ENCODE measurements at regions not wholly inside any gene's neighbourhood (a gene's known extent, or its start where the extent isn't known, plus 50 kb on each side); places are given as distances from the start of the nearest gene placed in this dataset.

DNA sequence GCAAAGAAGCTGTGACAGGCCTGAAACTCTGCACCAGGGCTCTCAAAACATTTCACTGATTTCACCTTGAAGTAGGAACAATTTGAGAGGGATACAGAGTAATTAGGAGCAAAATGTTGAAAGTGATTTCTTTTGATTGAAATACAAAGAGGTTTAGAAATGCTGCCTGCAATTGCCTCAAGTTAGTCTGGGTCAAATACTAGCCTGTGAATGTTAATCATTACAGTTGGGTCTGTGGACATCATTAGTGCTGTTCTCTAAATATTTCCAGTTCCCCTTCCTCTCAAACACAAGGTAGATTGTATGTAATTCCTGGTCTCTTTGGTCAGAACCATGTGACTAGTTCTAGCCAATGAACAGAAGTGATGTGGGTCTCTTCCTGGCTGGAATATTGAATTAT, 152.3 kb upstream of the TSC22D2 start:
- no peak for TF ChIP-seq ZFX (IDR thresholded peaks at IDR 0.05)
- TF ChIP-seq, protein P1, sequence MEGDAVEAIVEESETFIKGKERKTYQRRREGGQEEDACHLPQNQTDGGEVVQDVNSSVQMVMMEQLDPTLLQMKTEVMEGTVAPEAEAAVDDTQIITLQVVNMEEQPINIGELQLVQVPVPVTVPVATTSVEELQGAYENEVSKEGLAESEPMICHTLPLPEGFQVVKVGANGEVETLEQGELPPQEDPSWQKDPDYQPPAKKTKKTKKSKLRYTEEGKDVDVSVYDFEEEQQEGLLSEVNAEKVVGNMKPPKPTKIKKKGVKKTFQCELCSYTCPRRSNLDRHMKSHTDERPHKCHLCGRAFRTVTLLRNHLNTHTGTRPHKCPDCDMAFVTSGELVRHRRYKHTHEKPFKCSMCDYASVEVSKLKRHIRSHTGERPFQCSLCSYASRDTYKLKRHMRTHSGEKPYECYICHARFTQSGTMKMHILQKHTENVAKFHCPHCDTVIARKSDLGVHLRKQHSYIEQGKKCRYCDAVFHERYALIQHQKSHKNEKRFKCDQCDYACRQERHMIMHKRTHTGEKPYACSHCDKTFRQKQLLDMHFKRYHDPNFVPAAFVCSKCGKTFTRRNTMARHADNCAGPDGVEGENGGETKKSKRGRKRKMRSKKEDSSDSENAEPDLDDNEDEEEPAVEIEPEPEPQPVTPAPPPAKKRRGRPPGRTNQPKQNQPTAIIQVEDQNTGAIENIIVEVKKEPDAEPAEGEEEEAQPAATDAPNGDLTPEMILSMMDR (conservative IDR thresholded peaks at IDR 0.05) = no peak
- H3K27ac ChIP-seq = no peak overlapping the region

DNA sequence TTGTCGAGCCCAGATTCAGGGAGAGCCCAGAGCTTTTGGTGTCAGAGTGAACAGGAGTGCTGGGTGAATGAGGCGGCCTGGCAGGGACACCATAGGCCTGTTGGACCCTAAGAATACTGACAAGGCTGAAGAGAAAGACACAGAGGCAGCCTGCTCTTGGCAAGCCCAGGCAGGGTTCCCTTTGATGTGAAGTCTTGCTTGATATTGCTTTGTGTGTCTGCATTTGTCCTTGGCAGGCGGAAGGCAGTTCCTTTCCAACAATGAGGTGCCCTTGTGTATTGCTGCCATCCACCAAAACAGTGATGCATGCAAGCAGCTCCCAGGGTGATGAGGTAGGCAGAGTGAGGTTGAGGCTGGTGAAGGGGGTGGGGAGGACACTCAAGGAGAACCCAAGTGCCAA, 152.7 kb upstream of the TSC22D2 start:
- no peak overlapping the region for H3K27ac ChIP-seq
- TF ChIP-seq ZFX (IDR thresholded peaks at IDR 0.05) = no peak; the same call in 1 of the 2 replicates
- TF ChIP-seq, protein P1 (conservative IDR thresholded peaks at IDR 0.05) = no peak

DNA sequence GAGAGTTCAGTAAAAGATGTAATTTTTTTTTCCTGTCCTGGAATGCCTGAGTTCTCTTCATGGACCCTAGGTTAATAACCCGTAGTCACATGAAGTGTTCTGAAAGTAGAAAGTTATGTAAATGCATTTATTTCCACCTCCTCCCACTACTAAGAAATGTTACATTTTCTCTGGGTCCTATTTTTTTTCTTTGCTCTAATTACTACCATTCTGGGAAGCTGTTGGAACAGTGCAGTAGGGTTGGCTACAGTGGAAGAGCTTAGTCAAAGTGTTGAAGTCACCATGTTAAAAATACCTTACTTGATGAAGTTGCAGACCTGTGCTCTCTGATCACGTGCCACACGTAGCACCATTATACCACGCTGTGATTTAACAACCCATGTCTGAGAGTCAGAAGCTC, 153.8 kb upstream of the TSC22D2 start:
- no peak overlapping the region for H3K27ac ChIP-seq
- TF ChIP-seq, protein P1 (conservative IDR thresholded peaks at IDR 0.05) = no peak
- no peak for TF ChIP-seq ZFX (IDR thresholded peaks at IDR 0.05)

DNA sequence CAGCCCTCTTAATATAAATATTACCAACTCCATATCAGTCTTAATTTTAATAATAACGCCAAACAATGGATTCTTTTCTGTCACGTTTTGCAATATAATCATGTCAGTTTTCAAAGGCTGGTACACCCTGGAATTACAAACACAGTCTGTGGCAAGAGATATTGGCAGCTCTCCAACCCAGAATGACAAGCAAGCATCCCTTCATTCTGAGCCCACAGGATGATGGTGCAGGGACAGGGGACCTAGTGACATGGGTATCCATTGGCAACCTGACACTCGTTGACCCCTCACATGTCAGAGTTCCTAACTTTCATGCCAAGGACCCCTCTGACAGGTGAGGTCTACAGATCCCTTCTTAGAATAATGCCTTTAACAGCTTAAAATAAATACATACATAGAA, 154.5 kb upstream of the TSC22D2 start:
- no peak overlapping the region for H3K27ac ChIP-seq
- no peak for TF ChIP-seq ZFX (IDR thresholded peaks at IDR 0.05)
- TF ChIP-seq, protein P1 (conservative IDR thresholded peaks at IDR 0.05) = no peak

DNA sequence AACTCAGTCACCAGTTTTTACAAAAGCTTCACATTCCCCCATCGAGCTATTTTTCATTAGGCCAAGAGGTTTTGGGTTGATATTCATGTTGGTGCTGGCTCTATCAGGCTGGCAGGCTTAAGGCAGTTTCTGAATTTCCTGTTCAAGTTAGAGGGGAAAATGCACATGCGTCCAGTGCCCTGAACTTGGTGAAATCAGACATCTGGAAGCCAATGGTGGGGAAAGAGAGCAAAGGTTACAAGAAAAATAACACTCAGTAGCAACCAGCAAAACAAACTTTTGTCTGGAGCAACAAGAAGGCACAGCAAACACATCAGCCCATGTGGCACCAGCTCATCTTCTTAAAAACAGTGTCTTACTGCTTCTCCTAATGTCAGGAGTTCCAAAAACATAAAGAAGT, 155.6 kb upstream of the TSC22D2 start:
- TF ChIP-seq ZFX (IDR thresholded peaks at IDR 0.05) = no peak
- TF ChIP-seq, protein P1 (conservative IDR thresholded peaks at IDR 0.05) = no peak
- no peak overlapping the region for H3K27ac ChIP-seq

DNA sequence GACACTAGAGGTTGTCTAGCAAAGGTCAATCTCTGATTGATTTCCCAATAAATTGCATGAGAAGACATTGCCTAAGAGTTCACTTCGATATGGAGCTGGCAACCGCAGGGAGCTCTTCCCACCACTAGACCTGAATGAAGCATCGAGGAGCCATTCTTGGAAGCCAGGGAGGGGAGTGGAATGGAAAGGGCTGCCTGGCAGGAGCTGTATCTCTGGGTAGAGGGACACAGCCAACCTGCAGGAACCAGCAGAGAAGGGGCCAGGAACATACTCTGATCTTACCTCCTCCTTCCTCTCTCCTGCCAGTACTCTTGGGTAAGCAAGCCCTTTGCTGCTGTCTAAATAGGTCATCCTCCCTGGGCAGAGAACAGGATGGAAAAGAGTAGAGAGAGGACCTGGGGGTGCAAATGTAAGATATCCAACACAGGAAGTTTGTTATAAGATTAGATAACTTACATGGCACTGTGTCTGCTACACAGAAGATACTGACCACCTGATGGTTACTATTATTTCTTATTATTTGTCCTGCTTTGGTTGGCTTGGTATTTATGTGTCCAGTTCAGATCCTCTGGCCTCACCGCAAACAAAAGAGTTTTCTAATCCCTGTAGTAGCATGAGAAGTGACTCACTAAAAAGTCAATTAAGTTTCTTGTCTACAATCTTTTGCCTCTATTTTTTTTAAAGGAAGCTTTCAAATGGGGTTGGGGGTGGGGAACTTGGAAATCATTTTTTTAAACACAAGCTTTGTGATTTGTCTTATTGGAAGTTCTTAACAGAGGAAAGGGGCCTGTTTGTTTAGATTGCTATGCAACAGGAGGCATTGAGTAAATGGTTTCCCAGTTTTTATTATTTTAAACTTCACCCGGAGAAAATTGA, 156.7 kb upstream of the TSC22D2 start:
- TF ChIP-seq, protein P1 (conservative IDR thresholded peaks at IDR 0.05) = no peak
- TF ChIP-seq ZFX (IDR thresholded peaks at IDR 0.05) = no peak
- no peak overlapping the region for H3K27ac ChIP-seq

DNA sequence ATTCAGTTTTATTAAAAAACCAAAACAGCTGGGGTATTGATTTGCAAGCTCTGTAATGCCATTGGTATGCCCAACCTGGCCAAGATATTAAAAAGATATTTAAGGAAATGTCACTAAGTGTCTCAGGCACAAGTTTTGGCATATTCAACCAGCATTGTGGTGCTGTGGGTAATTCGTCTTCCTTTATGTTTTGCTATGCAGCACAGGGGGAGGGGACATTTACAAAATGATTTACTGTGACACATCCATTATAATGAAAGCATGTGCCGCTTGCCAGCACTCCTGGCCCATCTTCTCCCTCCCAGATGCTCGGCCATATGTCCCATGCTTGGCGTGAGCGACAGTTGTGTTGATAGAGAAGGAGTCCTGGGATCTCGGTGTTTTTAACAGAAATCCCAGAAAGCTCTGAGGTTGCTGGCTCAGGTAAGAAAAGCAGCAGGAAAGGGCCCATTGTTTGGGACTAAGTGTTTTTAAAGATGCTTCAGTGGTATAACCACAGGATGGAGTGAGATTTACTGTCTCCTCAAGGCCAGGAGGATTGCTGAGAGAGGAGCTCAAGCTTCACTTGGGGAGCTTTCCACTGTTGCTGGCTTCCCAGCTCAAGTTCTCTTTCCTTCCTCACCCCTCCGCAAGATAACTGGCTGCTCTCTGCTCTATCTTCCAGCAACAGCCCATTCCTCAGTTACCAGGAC, 158.2 kb upstream of the TSC22D2 start:
- no peak for TF ChIP-seq ZFX (IDR thresholded peaks at IDR 0.05)
- TF ChIP-seq, protein P1 (conservative IDR thresholded peaks at IDR 0.05) = no peak
- H3K27ac ChIP-seq = no peak overlapping the region

Measured in C4-2B (cell line).